ENCODE measurements at regions not wholly inside any gene's neighbourhood (a gene's known extent, or its start where the extent isn't known, plus 50 kb on each side); places are given as distances from the start of the nearest gene placed in this dataset.

DNA sequence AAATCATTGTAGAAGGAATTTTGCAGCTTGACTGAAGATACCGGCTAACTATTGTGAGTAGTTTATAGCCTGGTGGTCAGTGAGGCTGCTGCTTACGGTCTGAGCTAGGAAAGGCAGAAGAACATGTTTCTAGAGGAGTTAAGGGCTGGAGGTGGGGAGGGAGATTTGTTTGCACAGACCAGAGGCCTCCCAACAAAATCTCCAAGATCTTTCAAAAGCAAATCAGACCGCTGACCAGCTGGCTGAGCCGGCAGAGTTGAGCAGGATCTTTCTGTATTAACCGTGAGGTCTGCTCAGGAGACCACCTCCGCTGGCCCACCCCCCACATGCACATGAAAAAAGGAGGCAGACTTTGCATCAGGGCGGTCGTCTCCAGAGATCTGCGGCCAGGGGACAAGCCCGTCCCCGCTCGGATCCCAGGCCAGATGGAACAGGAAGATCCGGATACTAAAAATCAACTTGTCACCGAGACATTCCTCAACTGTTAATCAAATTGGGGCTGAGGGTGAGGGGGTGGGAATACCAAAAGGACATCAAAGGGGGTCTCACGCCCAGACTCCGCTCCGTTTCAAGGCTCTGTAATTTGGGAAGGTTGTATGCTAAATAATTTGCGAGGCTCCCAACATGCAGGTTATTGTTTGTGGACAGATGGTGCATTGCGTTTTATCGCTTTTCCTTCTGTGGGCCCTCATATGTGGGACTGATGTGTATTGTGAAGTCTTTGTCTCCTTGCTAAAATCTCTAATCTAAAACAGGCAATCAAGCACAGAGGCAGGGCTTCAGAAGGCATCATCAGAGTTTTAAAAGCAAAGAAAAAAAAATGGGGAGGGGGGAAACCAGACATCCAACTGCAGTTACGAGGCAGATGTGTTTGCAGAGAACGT is 319.0 kb downstream of the ZNF536 start:
- peaks cover 3% of the 10 kb centered on the region for H3K27me3 Mint-ChIP-seq (ENCODE audit: low read depth, poor library complexity)
- no peaks in the 10 kb centered on the region for H3K36me3 Mint-ChIP-seq (ENCODE audit: low read depth)
- H3K27ac Mint-ChIP-seq: peak overlapping the region; percentile 25
- DNase-seq: peak; percentile 39
- peak overlapping the region; percentile 74 for H3K4me3 Mint-ChIP-seq
- no peaks in the 10 kb centered on the region for H3K9me3 Mint-ChIP-seq
- H3K4me1 Mint-ChIP-seq: peaks cover 91% of the 10 kb centered on the region
- TF ChIP-seq, protein P1, sequence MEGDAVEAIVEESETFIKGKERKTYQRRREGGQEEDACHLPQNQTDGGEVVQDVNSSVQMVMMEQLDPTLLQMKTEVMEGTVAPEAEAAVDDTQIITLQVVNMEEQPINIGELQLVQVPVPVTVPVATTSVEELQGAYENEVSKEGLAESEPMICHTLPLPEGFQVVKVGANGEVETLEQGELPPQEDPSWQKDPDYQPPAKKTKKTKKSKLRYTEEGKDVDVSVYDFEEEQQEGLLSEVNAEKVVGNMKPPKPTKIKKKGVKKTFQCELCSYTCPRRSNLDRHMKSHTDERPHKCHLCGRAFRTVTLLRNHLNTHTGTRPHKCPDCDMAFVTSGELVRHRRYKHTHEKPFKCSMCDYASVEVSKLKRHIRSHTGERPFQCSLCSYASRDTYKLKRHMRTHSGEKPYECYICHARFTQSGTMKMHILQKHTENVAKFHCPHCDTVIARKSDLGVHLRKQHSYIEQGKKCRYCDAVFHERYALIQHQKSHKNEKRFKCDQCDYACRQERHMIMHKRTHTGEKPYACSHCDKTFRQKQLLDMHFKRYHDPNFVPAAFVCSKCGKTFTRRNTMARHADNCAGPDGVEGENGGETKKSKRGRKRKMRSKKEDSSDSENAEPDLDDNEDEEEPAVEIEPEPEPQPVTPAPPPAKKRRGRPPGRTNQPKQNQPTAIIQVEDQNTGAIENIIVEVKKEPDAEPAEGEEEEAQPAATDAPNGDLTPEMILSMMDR (IDR thresholded peaks at IDR 0.05): no peak

DNA sequence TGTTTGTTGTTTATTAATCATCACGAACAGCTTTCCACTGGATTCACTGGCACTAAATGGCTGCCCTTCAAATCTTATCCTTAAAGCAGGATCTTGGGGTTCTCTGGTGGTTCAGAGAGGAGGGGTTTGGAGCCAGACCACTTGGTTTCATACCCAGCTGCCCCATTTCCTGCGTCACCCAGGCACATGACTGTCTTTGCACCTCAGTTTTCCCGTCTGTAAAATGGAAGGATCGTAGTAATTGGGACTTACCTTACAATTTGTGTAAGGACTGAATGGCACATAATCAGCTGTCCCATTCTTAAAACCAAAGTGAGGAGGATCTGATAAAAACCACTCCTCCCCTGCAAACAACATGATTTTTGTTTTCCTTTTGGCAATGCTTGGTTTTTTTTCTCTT is 318.3 kb downstream of the ZNF536 start:
- H3K4me3 Mint-ChIP-seq: peak overlapping the region; percentile 74
- TF ChIP-seq, protein P1 (IDR thresholded peaks at IDR 0.05): no peak
- peak overlapping the region; percentile 25 for H3K27ac Mint-ChIP-seq
- no peak for DNase-seq
- no peaks in the 10 kb centered on the region for H3K36me3 Mint-ChIP-seq (ENCODE audit: low read depth)
- peaks cover 93% of the 10 kb centered on the region for H3K4me1 Mint-ChIP-seq
- H3K27me3 Mint-ChIP-seq (ENCODE audit: low read depth, poor library complexity): peaks cover 3% of the 10 kb centered on the region
- no peaks in the 10 kb centered on the region for H3K9me3 Mint-ChIP-seq

DNA sequence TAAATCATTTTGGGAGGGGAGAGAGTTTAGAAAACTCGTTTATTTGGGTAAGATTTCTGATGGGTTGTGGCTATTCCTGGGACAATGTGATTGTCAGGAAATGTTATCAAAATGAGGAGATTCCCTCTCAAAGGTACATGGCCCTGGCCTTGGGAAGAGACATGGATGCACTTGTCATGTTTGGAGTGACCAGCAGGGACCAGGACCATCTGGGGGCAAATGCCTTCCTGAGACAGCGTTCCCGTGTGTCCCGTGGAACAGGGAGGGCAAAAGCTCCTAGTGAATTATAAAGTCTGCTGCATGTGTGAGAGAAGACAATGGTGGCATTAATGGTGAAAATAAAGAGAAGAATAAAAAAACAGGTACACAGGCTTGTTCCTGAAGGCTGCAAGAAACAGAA is 317.3 kb downstream of the ZNF536 start:
- peak overlapping the region; percentile 24 for H3K4me3 Mint-ChIP-seq

DNA sequence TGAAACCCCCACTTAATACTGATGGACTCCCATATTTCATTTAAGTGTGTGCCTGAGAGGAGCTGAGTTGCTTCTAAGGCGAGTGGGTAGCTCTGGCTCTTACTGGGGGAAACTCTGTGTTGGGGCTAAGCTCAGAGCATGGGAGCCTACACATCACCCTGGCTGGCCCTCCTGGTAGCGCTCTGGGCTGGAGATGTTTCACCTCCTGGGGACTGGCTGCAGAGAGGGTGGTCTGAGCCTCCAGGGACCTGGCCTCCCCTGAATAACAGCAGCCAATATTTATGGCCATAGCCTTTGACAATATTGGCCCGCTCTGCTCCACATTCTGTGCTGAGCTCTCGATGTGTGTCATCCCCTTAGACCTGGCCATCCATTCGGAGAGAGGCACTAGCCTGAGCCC is 316.5 kb downstream of the ZNF536 start:
- no peak for DNase-seq
- H3K27ac Mint-ChIP-seq: peak overlapping the region; percentile 36
- TF ChIP-seq, protein P1 (IDR thresholded peaks at IDR 0.05): no peak
- H3K4me1 Mint-ChIP-seq: peaks cover 84% of the 10 kb centered on the region
- no peaks in the 10 kb centered on the region for H3K9me3 Mint-ChIP-seq
- H3K4me3 Mint-ChIP-seq: no peak overlapping the region
- H3K27me3 Mint-ChIP-seq (ENCODE audit: low read depth, poor library complexity): peaks cover 3% of the 10 kb centered on the region
- H3K36me3 Mint-ChIP-seq (ENCODE audit: low read depth): no peaks in the 10 kb centered on the region

More for the DNA sequence above, 317.3 kb downstream of the ZNF536 start:
- H3K27me3 Mint-ChIP-seq (ENCODE audit: low read depth, poor library complexity): peaks cover 3% of the 10 kb centered on the region
- H3K27ac Mint-ChIP-seq: no peak overlapping the region
- TF ChIP-seq, protein P1 (IDR thresholded peaks at IDR 0.05): peak; percentile 32
- peaks cover 89% of the 10 kb centered on the region for H3K4me1 Mint-ChIP-seq
- H3K36me3 Mint-ChIP-seq (ENCODE audit: low read depth): no peaks in the 10 kb centered on the region
- no peaks in the 10 kb centered on the region for H3K9me3 Mint-ChIP-seq
- no peak for DNase-seq

DNA sequence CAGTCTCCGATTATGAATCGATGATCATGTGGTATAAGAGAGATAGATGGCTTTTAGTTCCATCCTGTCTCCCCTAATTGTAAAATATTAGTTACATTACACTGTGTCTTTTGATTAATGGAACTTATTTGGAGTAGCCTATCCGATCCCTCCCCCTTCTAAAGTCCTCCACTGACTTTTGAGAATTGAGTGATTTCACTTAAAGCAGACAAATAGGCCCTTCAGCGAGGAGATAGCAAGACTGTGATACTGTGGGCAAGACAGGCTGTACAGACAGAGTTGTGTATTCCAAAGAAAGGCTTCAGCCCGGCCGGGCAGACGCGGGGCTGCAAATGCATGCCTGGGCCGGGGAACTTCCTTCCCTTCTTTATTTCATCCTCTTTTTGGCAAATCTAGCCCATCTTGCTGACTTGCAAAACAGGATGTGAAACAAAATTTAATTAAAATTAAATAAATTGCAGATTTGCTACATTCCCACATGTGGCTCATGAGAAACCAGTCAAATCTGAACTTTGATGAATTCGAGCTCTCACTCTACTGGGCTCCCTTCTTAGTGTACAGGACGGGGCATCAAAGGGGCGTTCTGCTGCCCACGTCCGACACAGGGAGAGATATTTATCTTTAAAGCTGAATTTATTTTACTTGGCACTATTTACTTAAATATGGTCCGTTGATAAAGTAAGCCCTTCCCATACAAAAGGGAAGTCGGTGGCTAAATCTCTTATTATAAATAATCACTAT is 314.8 kb downstream of the ZNF536 start:
- no peak overlapping the region for H3K4me3 Mint-ChIP-seq
- peaks cover 71% of the 10 kb centered on the region for H3K4me1 Mint-ChIP-seq
- H3K36me3 Mint-ChIP-seq (ENCODE audit: low read depth): no peaks in the 10 kb centered on the region
- DNase-seq: no peak
- no peaks in the 10 kb centered on the region for H3K9me3 Mint-ChIP-seq
- TF ChIP-seq, protein P1 (IDR thresholded peaks at IDR 0.05): no peak
- H3K27ac Mint-ChIP-seq: no peak overlapping the region
- peaks cover 6% of the 10 kb centered on the region for H3K27me3 Mint-ChIP-seq (ENCODE audit: low read depth, poor library complexity)

Measured in nephron progenitor cell (in vitro differentiated cells).